ENCODE measurements at regions not wholly inside any gene's neighbourhood (a gene's known extent, or its start where the extent isn't known, plus 50 kb on each side); places are given as distances from the start of the nearest gene placed in this dataset.

- peak; percentile 79 for ATAC-seq
- intact Hi-C loops (cut with micrococcal nuclease): no loop called here
- DNase-seq: no peak
Observed at GRCh38 chr5:74433255-74433895, 207.2 kb downstream of the ENC1 start.

GRCh38 chr5:74432721-74433120 is 207.8 kb downstream of the ENC1 start:
- intact Hi-C loops (cut with micrococcal nuclease): no loop called here
- ATAC-seq (no peak), DNase-seq (no peak)

- intact Hi-C loops (cut with micrococcal nuclease): no loop called here
- ATAC-seq (no peak), DNase-seq (no peak)
Observed at GRCh38 chr5:74432216-74432615, 208.3 kb downstream of the ENC1 start.

GRCh38 chr5:74431290-74431669 is 209.2 kb downstream of the ENC1 start:
- intact Hi-C loops (cut with micrococcal nuclease): no loop called here
- no peak for DNase-seq
- no peak for ATAC-seq

- DNase-seq: no peak
- intact Hi-C loops (cut with micrococcal nuclease): no loop called here
- no peak for ATAC-seq
Observed at GRCh38 chr5:74430631-74431289, 209.8 kb downstream of the ENC1 start.

GRCh38 chr5:74429495-74429894 is 211.0 kb downstream of the ENC1 start:
- intact Hi-C loops (cut with micrococcal nuclease): no loop called here

GRCh38 chr5:74428876-74429275 is 211.7 kb downstream of the ENC1 start:
- no peak for DNase-seq
- intact Hi-C loops (cut with micrococcal nuclease): no loop called here
- ATAC-seq: no peak

More at GRCh38 chr5:74429495-74429894, 211.0 kb downstream of the ENC1 start:
- no peak for ATAC-seq
- DNase-seq: no peak

- no peak for DNase-seq
- no peak for ATAC-seq
- intact Hi-C loops (cut with micrococcal nuclease): no loop called here
Observed at GRCh38 chr5:74428275-74428674, 212.3 kb downstream of the ENC1 start.

- ATAC-seq (peak; percentile 49), DNase-seq (no peak)
- intact Hi-C loops (cut with micrococcal nuclease): no loop called here
Observed at GRCh38 chr5:74426506-74426905, 214.0 kb downstream of the ENC1 start.

GRCh38 chr5:74424162-74424868 is 216.2 kb downstream of the ENC1 start:
- ATAC-seq: no peak
- DNase-seq: no peak
- intact Hi-C loops (cut with micrococcal nuclease): no loop called here

GRCh38 chr5:74423383-74423782 is 217.1 kb downstream of the ENC1 start:
- intact Hi-C loops (cut with micrococcal nuclease): no loop called here
- DNase-seq: no peak
- ATAC-seq: no peak

GRCh38 chr5:74422671-74423070 is 217.9 kb downstream of the ENC1 start:
- ATAC-seq: no peak
- intact Hi-C loops (cut with micrococcal nuclease): no loop called here

GRCh38 chr5:74422030-74422429 is 218.5 kb downstream of the ENC1 start:
- intact Hi-C loops (cut with micrococcal nuclease): no loop called here
- DNase-seq: no peak
- no peak for ATAC-seq

More at GRCh38 chr5:74422671-74423070, 217.9 kb downstream of the ENC1 start:
- no peak for DNase-seq

GRCh38 chr5:74421377-74421776 is 219.2 kb downstream of the ENC1 start:
- intact Hi-C loops (cut with micrococcal nuclease): no loop called here
- DNase-seq (no peak), ATAC-seq (no peak)

GRCh38 chr5:74420947-74421346 is 219.6 kb downstream of the ENC1 start:
- ATAC-seq: no peak
- intact Hi-C loops (cut with micrococcal nuclease): no loop called here
- no peak for DNase-seq

- intact Hi-C loops (cut with micrococcal nuclease): no loop called here
- ATAC-seq (no peak), DNase-seq (no peak)
Observed at GRCh38 chr5:74420220-74420619, 220.3 kb downstream of the ENC1 start.

- intact Hi-C loops (cut with micrococcal nuclease): no loop called here
- no peak for DNase-seq
- ATAC-seq: no peak
Observed at GRCh38 chr5:74419468-74419867, 221.1 kb downstream of the ENC1 start.

GRCh38 chr5:74418709-74419108 is 221.8 kb downstream of the ENC1 start:
- no peak for DNase-seq
- no peak for ATAC-seq
- intact Hi-C loops (cut with micrococcal nuclease): no loop called here

- intact Hi-C loops (cut with micrococcal nuclease): no loop called here
- ATAC-seq: no peak
- no peak for DNase-seq
Observed at GRCh38 chr5:74418261-74418660, 222.3 kb downstream of the ENC1 start.

GRCh38 chr5:74415695-74416102 is 224.8 kb downstream of the ENC1 start:
- ATAC-seq (no peak), DNase-seq (no peak)
- intact Hi-C loops (cut with micrococcal nuclease): no loop called here

GRCh38 chr5:74414228-74414627 is 226.3 kb downstream of the ENC1 start:
- intact Hi-C loops (cut with micrococcal nuclease): no loop called here
- ATAC-seq: no peak
- DNase-seq: no peak

Measured in left ventricle myocardium superior (tissue), 1 donor.